ENCODE measurements at regions not wholly inside any gene's neighbourhood (a gene's known extent, or its start where the extent isn't known, plus 50 kb on each side); places are given as distances from the start of the nearest gene placed in this dataset.

- no peak for TF ChIP-seq CTCF (IDR thresholded peaks at IDR 0.05; ENCODE audit: borderline replicate concordance, insufficient read depth, low read depth, low read length)
- H3K4me3 ChIP-seq (ENCODE audit: low read depth, low read length) = no peak overlapping the region
These were observed 446.6 kb downstream of the IRS1 start for GRCh38 chr2:226352941-226353560.

- TF ChIP-seq CTCF (IDR thresholded peaks at IDR 0.05; ENCODE audit: borderline replicate concordance, insufficient read depth, low read depth, low read length) = no peak
- no peak overlapping the region for H3K4me3 ChIP-seq (ENCODE audit: low read depth, low read length)
These were observed 447.9 kb downstream of the IRS1 start for GRCh38 chr2:226351711-226352110.

- no peak overlapping the region for H3K4me3 ChIP-seq (ENCODE audit: low read depth, low read length)
- no peak for TF ChIP-seq CTCF (IDR thresholded peaks at IDR 0.05; ENCODE audit: borderline replicate concordance, insufficient read depth, low read depth, low read length)
These were observed 460.0 kb downstream of the IRS1 start for GRCh38 chr2:226339616-226340015.

- no peak overlapping the region for H3K4me3 ChIP-seq (ENCODE audit: low read depth, low read length)
- no peak for TF ChIP-seq CTCF (IDR thresholded peaks at IDR 0.05; ENCODE audit: borderline replicate concordance, insufficient read depth, low read depth, low read length)
These were observed 460.8 kb downstream of the IRS1 start for GRCh38 chr2:226338825-226339224.

- no peak overlapping the region for H3K4me3 ChIP-seq (ENCODE audit: low read depth, low read length)
- TF ChIP-seq CTCF (IDR thresholded peaks at IDR 0.05; ENCODE audit: borderline replicate concordance, insufficient read depth, low read depth, low read length) = no peak
These were observed 461.5 kb downstream of the IRS1 start for GRCh38 chr2:226337941-226338600.

- H3K4me3 ChIP-seq (ENCODE audit: low read depth, low read length) = no peak overlapping the region
- no peak for TF ChIP-seq CTCF (IDR thresholded peaks at IDR 0.05; ENCODE audit: borderline replicate concordance, insufficient read depth, low read depth, low read length)
These were observed 463.3 kb downstream of the IRS1 start for GRCh38 chr2:226336283-226336682.

Measured in GM12875 (cell line).